ENCODE measurements at regions not wholly inside any gene's neighbourhood (a gene's known extent, or its start where the extent isn't known, plus 50 kb on each side); places are given as distances from the start of the nearest gene placed in this dataset.

DNA sequence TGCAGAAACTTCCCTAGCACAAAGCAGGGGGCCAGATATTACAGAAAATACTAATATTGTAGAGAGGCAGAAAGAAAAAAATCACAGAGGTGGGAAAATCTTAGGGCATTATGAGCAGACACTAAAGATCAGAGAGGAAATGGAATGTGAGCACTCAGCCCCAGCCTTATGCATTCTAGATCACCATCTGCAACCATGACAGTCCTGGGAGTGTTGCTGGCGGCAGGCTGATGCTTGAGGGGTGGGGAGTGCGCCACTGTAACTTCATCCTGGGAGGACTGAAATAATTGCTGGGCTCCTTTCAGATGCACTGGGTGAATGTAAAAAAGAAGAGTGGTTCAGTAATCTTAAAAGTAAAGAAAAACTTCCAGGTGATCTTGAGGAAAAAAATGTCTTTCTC, 427.6 kb upstream of the SEMA6D start:
- DNase-seq (ENCODE audit: low read depth in 1 of 2, low spot score in 1 of 2), result no peak

DNA sequence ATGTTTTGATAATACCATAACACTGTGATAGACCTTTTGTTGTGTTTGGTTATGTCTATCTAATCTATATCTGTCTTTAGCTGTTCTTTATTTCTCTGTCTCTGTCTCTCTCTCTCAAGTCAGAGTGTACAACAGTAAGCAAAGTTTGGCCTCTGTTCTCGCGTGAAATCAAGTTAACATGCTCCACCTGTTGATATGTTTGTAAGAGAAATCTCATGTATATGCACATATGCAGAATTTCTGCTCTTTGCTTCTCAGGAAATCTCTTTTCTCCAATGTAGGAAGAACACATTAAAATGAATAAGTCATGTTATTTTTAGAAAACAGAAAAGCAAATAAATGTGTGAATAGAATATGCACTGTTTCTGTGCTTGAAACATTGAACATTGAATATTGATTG, 425.5 kb upstream of the SEMA6D start:
- no peak for DNase-seq (ENCODE audit: low read depth in 1 of 2, low spot score in 1 of 2)

DNA sequence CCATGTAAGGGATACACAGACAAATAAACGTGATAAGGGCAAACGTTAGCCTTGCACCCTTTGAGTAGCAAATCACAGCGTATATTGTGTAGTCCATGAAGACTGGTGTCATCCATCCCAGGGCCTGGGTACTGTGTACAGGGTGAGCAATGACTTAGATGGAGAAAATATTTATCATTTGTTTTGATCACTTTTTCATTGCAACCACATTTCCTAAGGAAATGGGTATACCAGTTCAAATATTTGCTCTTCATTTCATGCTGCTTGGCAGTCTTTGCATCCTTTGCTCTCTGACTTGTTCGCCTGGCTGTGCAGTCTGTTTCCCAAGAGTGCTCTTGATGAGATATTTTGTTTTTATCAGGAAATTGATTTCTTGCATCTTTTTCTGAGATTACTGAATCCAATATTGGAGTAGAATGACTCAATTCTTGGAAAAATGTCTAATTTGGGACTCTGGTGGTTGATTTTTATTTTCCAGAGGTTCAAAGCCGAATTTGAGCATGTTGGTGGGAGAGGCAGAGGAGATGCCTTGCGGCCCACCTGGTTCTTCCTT, 424.6 kb upstream of the SEMA6D start:
- DNase-seq (ENCODE audit: low read depth in 1 of 2, low spot score in 1 of 2), result no peak

DNA sequence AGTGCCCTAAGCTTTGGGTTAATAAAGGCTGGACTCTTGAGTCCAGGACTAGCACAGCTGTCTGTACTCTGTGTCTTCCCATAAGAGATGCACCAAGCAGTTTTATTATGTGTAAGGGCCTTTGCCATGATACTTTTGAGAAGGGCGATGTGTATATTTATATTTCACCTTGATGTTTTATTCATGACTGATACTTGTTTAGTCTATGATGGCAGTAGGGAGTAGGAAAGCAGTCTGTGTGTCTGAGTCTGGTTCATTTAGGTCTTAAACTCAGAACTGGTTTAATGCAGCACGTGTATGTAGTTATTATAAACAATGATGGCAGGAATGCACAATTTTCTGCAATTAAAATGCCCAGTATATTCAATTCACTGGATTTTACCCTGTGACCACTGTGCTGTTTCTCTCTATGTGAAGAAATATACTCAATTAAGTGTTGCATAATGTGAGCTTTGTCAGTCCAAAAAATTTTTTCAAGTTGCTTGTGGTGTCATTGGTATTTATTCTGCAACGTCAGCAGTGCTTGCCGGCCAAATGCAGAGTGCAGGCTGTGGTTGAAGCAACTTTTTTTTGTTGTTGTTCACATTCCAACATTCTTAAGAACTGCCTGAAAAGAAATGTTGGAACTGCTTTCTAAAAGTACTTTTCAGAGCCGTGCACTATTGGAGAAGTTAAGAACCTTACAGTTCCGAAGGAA, 423.7 kb upstream of the SEMA6D start:
- DNase-seq (ENCODE audit: low read depth in 1 of 2, low spot score in 1 of 2), result no peak

DNA sequence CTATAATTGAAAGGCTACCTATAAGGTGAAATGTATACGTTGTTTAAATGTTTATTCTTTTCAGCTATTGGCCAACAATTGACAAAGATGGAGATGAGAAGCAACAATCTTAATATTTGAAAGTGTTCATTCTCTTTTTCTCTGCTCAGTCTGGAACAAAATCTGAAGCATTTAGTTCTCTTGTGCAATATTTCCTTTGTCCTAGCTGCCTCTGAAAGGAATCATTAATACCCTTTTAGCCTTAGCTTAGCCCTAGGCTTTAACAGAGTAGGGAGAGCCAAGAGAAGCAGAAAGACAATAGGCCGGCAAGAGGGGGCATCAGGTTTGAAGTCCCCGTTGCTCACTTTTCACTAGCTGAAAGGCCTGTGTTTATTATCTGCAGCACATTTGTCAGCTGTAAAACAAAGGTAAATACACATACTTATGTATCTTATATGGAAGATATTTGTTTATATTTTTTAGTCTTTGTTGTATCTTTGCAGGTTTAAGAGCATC, 422.5 kb upstream of the SEMA6D start:
- DNase-seq (ENCODE audit: low read depth in 1 of 2, low spot score in 1 of 2), result no peak

DNA sequence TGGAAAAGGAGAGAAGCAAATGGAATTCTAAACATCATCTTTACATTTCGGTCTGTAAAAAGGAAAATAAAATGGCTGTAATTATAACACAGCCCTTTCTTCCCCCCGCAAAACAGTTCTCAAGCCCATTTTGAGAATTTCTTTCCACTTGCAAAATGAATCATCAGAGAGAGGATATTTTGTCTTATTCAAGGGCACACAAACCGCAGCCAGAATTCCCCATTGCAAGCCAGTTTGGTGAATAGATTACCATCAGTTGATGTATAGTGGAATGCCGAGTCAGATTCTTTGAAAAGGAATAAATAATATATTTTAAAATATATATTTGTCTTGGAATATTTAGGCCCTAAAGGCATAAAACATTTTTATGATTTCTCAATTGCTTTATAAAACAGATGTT, 420.4 kb upstream of the SEMA6D start:
- no peak for DNase-seq (ENCODE audit: low read depth in 1 of 2, low spot score in 1 of 2)

DNA sequence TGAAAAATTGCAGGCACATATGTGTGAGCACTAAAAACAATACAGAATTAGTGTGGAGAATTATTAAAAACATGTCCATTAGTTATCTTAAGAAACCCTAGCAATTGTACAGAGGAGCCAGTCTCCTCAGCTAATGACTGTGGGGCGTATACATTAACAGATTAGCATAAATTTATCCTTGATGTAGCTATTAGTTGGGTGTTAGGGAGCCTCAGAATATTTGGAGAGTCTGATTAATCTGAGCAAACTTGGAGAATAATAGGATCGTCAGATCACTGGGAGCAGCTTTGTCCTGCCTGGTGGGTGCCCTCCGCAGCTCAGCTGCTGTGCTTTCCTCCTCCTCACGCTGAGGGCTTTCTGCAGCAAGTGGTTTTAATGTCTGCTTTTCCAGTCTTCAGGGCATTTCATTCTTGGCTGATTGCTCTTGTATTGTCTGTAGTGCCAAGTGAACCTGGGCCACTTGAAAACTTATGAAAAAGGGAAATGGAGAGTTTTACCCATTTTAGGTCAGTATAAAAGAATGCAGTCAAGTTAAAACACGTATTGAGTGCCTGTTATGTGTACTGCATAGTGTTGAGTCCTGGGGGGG, 417.4 kb upstream of the SEMA6D start:
- DNase-seq (ENCODE audit: low read depth in 1 of 2, low spot score in 1 of 2), result no peak

DNA sequence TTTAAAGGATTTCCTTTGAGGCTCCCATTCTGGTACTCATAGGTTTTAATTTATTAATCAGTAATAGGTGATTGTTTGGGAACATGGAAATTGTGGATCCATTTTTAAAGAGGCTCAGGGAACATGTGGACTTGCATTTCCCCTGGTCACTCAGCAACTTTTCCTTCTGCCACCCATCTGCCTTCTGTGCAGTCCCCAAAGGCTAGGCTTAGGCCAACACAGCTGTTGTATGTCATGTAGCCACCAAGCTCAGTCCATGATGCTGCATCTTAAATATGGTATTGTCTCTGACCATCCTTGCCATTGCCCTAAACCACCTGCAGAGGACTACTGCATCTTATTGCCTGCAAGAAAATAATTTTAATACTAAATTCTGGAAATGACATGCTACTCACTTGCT, 416.7 kb upstream of the SEMA6D start:
- DNase-seq (ENCODE audit: low read depth in 1 of 2, low spot score in 1 of 2), result no peak

DNA sequence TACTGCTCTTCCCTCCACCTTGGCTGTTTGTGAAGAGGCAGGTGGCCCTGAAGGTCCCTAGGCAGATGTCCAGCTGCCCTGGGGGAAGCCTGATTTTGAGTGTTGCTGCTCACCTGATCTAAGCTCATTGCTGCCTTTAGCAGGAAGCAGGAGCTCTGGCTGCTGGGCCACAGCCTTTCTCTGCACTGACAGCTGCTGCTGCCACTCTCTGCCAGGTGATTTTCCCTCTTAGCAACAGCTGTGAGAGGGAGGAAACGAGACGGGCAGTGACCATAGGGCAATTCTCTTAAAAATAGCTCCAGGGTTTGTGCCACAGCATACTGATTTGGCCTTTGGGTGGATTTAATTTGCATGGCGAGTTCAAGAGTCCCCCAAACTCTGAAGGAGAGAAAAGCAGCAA, 415.8 kb upstream of the SEMA6D start:
- no peak for DNase-seq (ENCODE audit: low read depth in 1 of 2, low spot score in 1 of 2)

DNA sequence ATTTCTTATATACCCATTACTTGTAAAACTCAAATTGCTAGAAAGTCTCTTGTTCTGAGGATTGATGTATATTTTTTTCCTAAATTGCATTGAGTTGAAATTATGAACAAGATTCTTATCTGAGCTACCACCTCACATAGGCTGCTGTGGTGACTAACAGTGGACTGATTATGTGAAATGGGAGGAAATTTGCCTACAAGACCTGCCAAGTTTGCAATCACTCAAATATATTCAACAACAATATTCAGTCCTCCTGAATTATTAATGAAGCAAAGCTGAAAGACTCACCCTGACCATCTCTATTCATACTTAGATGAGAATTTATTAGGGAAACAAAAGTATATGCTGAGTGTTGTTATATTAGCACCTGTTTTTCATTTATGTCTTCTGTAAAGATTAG, 412.6 kb upstream of the SEMA6D start:
- DNase-seq (ENCODE audit: low read depth in 1 of 2, low spot score in 1 of 2), result no peak

DNA sequence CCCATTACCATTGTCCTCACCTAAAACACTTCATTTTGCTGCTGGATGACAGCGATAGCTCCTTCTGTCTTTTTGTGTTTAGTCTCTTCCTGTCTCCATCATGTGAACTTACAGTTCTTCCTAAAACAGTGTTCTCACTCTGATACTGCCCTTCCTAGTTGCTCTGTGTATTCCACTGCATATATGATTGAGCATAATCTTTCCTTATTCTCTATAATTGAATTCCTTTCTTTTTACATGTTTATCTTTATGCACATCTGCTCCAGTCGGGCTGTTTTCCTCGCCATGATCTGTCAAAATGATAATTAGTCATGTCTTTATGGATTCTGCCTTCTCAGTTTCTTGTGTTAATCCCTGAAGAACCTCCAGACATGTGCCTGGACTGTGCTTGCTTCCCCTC, 405.1 kb upstream of the SEMA6D start:
- DNase-seq (ENCODE audit: low read depth in 1 of 2, low spot score in 1 of 2), result no peak

DNA sequence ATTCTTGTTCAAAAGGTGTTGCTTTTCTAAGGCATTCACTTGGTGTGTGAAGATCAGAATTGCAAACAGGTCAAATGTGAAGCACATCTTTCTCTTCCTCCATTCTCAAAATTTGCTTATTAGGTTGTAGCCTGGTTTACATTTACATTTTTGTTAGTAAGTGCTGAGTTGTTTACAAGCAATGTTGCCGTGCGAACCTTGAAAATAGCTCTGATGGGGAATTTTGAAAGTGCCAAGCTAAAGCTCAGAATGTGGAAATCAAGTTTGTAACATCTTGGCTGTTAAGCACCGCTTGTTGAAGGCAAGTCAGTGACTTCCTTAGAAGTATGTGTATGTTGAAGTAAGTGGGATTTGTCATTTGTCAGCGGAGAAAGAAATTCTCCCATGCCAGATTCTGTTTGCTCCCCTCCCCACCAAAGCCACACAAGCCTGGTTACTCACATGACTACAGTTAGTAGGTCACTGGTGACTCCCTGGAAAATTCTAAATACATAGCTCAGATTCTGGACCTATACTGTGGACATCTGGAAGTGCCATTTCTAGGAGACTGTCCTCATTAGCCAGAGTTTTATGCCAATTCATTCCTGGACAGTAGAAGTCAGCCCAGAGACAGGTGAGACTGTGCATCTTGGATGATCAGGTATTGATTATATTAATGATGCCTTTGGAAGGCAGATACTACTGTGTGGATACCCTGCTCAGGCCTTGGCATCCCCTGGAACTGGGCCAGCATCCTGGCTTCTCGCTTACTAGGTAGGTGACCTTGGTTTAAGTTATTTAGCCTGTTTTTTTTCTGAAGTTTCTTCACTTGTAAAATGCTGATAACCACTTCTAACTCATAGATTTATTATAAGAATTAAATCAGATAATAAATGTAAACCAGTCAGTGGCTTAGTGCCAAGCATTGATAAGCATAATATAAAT, 390.6 kb upstream of the SEMA6D start:
- DNase-seq (ENCODE audit: low read depth in 1 of 2, low spot score in 1 of 2), result no peak

DNA sequence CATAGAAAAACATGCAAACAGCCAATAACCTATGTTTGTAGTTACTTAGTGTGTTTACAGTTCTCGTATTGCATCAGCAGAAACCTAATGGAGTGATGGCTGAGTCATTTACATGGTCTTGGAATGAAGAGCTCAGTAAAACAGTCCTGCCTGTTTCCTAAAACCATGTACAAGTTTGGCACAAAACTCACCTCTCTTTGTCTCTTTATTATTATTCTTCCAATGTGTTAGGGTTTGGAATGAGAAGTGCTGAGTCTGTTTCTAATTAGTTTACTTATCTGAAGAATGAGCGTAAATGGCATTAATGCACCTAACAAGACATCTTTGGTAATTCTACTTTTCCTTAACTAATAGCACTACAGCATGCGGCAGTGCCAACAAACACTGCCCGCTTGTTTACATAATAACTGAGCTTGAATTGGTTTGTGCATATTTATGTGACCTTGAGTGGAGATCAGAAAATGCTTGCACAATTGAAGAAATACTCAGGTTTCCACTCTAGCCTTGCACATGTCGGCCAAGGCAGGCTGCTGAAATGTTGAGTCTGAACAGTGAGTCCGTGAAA, 385.4 kb upstream of the SEMA6D start:
- DNase-seq (ENCODE audit: low read depth in 1 of 2, low spot score in 1 of 2), result no peak

DNA sequence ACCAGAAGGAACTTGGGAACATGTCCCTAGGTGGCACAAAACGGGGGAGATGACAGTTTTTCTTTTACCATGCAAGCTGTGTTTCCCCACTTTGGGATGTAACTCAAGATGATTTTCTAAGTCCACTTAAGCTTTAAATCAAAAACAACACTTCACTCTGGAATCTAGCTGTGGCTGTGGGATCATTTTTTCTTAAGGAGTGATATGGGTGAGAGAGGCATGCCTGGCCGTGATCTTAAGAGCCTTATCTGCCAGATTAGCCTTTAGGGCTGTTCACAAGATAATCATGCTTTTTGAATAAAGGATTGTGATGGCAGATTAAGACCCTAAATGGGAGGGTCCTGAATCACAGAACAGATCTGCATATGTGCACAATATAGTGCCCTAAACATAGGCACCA, 384.8 kb upstream of the SEMA6D start:
- DNase-seq (ENCODE audit: low read depth in 1 of 2, low spot score in 1 of 2), result no peak

DNA sequence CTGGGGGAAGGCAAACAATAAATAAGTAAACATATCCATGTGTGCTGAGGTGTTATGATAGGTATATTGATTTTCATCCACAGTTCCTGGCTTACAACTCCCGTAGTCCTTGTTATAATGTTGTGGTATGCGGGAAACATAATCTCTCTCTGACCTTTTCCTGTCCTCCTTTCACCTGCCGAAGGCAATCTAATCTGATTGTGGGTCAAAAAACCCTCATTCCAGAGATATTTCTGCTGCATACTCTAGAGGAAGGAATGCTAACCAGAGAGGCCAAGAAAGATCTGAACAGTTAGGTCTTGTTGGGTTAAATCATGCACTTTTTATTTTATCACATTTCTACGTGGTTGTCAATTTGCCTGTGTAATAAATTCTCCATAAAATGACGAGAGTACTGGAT, 383.6 kb upstream of the SEMA6D start:
- DNase-seq (ENCODE audit: low read depth in 1 of 2, low spot score in 1 of 2), result no peak

DNA sequence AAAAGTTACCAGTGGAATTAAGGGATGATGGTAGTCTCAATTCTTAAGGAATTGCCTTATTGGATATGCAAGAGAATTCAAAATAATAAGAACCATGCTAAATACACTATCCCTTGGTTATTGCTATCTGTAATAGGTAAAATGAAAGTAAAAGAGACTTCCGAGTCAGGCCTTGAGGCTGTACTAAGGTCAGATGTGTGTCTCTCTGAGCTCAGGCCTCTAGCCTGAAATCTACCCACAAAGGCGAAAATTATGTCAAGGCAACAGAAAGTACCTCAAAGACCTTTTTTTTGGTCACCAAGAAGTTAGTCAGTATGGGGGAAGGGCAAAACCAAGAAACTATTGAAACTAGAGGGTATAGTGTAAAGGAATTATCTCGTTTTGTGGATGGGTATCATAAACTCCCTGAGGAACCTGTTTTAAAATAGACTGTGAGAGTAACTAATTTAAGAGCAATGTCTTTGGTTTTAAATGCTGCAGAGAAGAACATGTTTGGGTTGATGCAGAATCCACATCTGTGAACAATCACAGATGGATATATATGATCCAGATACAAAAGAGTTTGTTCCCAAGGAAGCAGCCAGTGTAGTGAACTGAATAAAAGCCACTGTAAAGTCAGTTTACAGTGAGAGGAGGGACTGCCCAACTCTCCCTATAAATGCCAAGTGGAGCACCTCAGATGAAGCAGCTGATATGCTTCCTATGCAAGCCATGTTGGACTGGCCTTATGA, 382.3 kb upstream of the SEMA6D start:
- no peak for DNase-seq (ENCODE audit: low read depth in 1 of 2, low spot score in 1 of 2)

DNA sequence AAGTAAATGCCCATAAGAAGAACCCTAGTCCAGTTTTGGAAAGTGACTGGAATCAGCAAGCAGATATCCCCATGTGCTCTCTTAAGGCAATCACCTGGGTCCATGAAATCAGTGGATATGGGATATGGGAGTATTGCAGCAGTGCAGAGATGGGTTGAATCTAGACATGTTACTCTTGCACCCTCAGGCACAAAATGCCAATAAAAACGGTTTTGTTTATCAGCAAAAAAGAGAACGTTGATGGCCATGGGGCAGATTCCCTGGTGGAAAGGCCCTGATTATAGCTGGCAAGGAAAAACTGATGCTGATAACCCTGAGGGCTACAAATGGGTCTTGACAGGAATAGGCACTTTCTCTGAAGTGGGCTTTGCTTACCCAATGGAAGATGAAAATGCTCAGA, 380.2 kb upstream of the SEMA6D start:
- no peak for DNase-seq (ENCODE audit: low read depth in 1 of 2, low spot score in 1 of 2)

DNA sequence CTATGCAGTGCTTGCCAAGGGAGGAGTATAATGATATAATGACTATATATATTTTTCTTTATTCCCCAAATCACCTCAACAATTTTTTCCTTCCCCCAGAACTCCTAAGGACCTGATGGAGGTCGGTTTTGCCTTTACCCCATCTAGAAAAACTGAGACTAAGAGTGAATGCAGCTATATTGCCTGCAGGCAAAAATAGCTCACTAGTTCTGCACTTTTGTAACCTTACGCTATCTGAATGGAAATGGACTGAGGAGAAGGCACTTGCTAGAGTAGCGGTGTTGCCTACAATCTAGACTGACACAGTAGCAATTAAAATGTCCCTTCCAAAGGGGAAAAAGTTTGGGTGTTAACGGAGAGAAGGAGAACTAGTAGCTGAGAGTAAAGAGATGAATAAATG, 379.5 kb upstream of the SEMA6D start:
- no peak for DNase-seq (ENCODE audit: low read depth in 1 of 2, low spot score in 1 of 2)

DNA sequence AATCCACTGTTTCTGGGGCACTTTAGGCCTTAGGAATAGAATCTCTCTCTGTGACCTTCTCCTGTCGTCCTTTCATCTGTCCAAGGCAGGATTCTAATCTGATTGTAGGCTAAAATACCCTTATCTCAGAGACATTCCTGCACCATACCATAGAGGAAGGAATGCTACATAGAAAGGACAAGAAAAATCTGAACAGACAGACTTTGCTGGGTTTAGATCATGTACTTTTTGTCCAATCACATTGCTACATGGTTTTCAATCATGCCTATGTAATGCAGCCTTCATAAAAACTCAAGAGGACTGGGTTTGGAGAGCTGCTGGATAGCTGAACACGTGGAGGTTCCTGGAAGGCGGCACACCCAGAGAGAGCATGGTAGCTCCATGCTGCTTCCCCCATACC, 378.5 kb upstream of the SEMA6D start:
- no peak for DNase-seq (ENCODE audit: low read depth in 1 of 2, low spot score in 1 of 2)

DNA sequence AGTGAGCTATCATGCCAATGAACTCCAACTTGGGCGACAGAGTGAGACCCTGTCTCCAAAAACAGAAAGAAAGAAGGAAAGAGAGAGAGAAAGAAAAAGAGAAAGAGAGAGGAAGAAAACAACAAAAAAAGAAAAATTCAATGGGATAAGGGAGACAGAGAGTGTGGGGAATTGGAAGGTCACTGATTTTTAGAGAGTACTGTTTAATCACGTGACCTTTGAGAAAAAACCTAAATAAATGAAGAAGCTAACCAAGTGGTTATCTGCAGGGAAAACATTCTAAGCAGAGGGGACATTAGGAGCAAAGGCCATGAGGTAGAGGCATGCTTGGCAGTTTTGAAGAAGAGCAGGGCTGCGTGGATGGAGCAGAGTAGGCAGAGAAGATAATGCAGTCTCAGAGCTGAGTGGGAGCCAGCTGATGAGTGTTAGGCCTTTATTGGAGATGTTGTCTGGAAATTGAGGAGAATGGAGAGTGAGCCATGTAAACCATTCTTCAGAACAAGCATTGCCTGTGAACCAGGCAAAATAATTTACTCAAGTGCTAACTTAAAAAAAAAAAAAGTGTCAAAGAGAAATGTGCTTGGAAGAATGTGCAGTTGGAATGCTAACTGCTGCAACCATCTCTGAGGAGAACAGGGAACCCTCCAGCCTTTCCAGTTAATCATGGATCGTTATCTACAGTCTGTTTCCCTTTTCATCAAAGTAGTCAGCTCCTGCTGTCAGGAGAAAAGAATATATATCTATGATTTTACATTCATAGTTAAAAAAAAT, 377.3 kb upstream of the SEMA6D start:
- no peak for DNase-seq (ENCODE audit: low read depth in 1 of 2, low spot score in 1 of 2)
